H1 (cell line): ENCODE measurements at regions not wholly inside any gene's neighbourhood (a gene's known extent, or its start where the extent isn't known, plus 50 kb on each side); places are given as distances from the start of the nearest gene placed in this dataset.

Experiments
- CTCF ChIA-PET: fragments of 300-600 bp; sonication (Branson Sonifier 250); formaldehyde crosslinking; loops from one replicate; lab custom pipeline; 2021; ENCODE audit not compliant: partially characterized antibody; lab: Charles Lee
- POLR2A ChIA-PET: fragments of 300-600 bp; sonication (Branson Sonifier 250); formaldehyde crosslinking; loops from one replicate; lab custom pipeline; 2021; ENCODE audit warnings: inconsistent platforms; ENCODE audit not compliant: partially characterized antibody; lab: Charles Lee
- DNase-seq, 2 experiments: peaks; one replicate each; pipeline versions ENCODE4 v3.0.0 to v3.0.0-alpha.2; 2010 to 2022; ENCODE audit warnings: low spot score in 2 of 2, low read depth in 1 of 2, mixed read lengths in 1 of 2
- FAIRE-seq: peaks from 2 replicates; lab custom pipeline; 2011; peaks lifted over from hg19 to GRCh38; lab: Jason Lieb, UNC
- H2AFZ ChIP-seq: 2 replicates; pipeline ENCODE4 v1.8.1; 2012; ENCODE audit warnings: low read length, inconsistent platforms
- H2AK5ac ChIP-seq: 2 replicates; pipeline ENCODE4 v1.6.1; 2013; ENCODE audit warnings: low read depth, low read length
- H2BK120ac ChIP-seq: replicated peaks from 2 replicates; pipeline ENCODE3; 2013; ENCODE audit warnings: low read depth, low read length, inconsistent platforms
- H2BK12ac ChIP-seq: 2 replicates; pipeline ENCODE4 v1.6.1; 2013; ENCODE audit warnings: low read depth, low read length
- H2BK15ac ChIP-seq: 2 replicates; pipeline ENCODE4 v1.6.1; 2013; ENCODE audit warnings: low read length
- H2BK20ac ChIP-seq: 2 replicates; pipeline ENCODE4 v1.6.1; 2013; ENCODE audit warnings: low read length
- H2BK5ac ChIP-seq: 2 replicates; pipeline ENCODE4 v1.6.1; 2013; ENCODE audit warnings: low read depth, low read length
- H3K14ac ChIP-seq: 2 replicates; pipeline ENCODE4 v1.6.1; 2013; ENCODE audit warnings: inconsistent platforms; ENCODE audit not compliant: insufficient read length
- H3K18ac ChIP-seq: 2 replicates; pipeline ENCODE4 v1.6.1; 2013; ENCODE audit warnings: low read length; ENCODE audit errors: extremely low read depth
- H3K23ac ChIP-seq: 2 replicates; pipeline ENCODE4 v1.6.1; 2013; ENCODE audit warnings: inconsistent platforms; ENCODE audit not compliant: insufficient read length
- H3K23me2 ChIP-seq: 2 replicates; pipeline ENCODE4 v1.6.1; 2013; ENCODE audit warnings: low read depth, low read length
- H3K27ac ChIP-seq: 2 replicates; pipeline ENCODE4 v1.6.1; 2011; ENCODE audit warnings: low read depth, low read length, inconsistent platforms
- H3K27me3 ChIP-seq, 4 experiments: replicated peaks in 1 of 4; 1 replicate in 1 of 4; 2 replicates in 3 of 4; pipeline versions ENCODE4 v1.6.1 to v1.8.1; 2011 to 2013; ENCODE audit warnings: low read length in 3 of 4, mild to moderate bottlenecking in 3 of 4, inconsistent platforms in 2 of 4, mixed read lengths in 2 of 4, moderate library complexity in 1 of 4; ENCODE audit not compliant: control insufficient read depth in 3 of 4, insufficient read depth in 3 of 4; ENCODE audit errors: extremely low read depth in 1 of 4
- H3K36me3 ChIP-seq, 4 experiments: 2 replicates each; pipeline versions ENCODE4 v1.6.1 to v1.8.1; 2011 to 2013; ENCODE audit warnings: mild to moderate bottlenecking in 4 of 4, low read length in 3 of 4, moderate library complexity in 2 of 4, control low read depth in 1 of 4, inconsistent platforms in 1 of 4; ENCODE audit not compliant: insufficient read depth in 4 of 4, control insufficient read depth in 2 of 4
- H3K4ac ChIP-seq: replicated peaks from 2 replicates; pipeline ENCODE3; 2013; ENCODE audit warnings: low read length, low read depth, mixed read lengths, inconsistent platforms; ENCODE audit not compliant: insufficient read length
- H3K4me1 ChIP-seq, 4 experiments: replicated peaks in 1 of 4; 1 replicate in 1 of 4; 2 replicates in 3 of 4; pipeline versions ENCODE4 v1.6.1 to v1.8.1; 2011 to 2013; ENCODE audit warnings: low read length in 3 of 4, inconsistent platforms in 2 of 4, mixed read lengths in 1 of 4; ENCODE audit not compliant: insufficient read depth in 4 of 4, control insufficient read depth in 3 of 4
- H3K4me2 ChIP-seq, 2 experiments: 2 replicates each; pipeline versions ENCODE4 v1.6.1 to v1.8.1; 2011 to 2013; ENCODE audit warnings: low read depth in 2 of 2, low read length in 2 of 2, control low read depth in 1 of 2, inconsistent platforms in 1 of 2, mild to moderate bottlenecking in 1 of 2; ENCODE audit not compliant: insufficient read depth in 1 of 2
- H3K4me3 ChIP-seq, 4 experiments: fragments of 200-600, 300-600 bp in 1 of 4; sonication (generic), shearing (Covaris generic), sonication (Bioruptor Twin) in 1 of 4; 2 replicates each; pipeline versions ENCODE4 v1.5.1 to v1.8.1; 2011 to 2016; ENCODE audit warnings: low read length in 4 of 4, low read depth in 3 of 4, control low read depth in 2 of 4, inconsistent platforms in 2 of 4, mild to moderate bottlenecking in 2 of 4, mixed read lengths in 1 of 4, moderate library complexity in 1 of 4; ENCODE audit not compliant: insufficient read depth in 2 of 4; ENCODE audit errors: extremely low read depth in 1 of 4
- H3K56ac ChIP-seq: replicated peaks from 2 replicates; pipeline ENCODE3; 2013; ENCODE audit warnings: low read depth, mild to moderate bottlenecking, mixed read lengths, low read length, inconsistent platforms; ENCODE audit not compliant: insufficient read length
- H3K79me1 ChIP-seq: 2 replicates; pipeline ENCODE4 v1.6.1; 2013; ENCODE audit warnings: low read depth, low read length, control low read depth
- H3K79me2 ChIP-seq, 2 experiments: 2 replicates each; pipeline versions ENCODE4 v1.6.1 to v1.8.1; 2012 to 2013; ENCODE audit warnings: low read length in 2 of 2, mild to moderate bottlenecking in 2 of 2, inconsistent platforms in 1 of 2; ENCODE audit not compliant: insufficient read depth in 2 of 2, control insufficient read depth in 1 of 2
- H3K9ac ChIP-seq, 4 experiments: replicated peaks in 1 of 4; 1 replicate in 1 of 4; 2 replicates in 3 of 4; pipeline versions ENCODE4 v1.6.1 to v1.8.1; 2011 to 2013; ENCODE audit warnings: low read depth in 3 of 4, low read length in 3 of 4, control low read depth in 2 of 4, mild to moderate bottlenecking in 2 of 4, moderate library complexity in 2 of 4, inconsistent platforms in 1 of 4; ENCODE audit errors: extremely low read depth in 1 of 4
- H3K9me3 ChIP-seq, 2 experiments: 2 replicates each; pipeline versions ENCODE4 v1.6.1 to v1.8.1; 2012 to 2013; ENCODE audit warnings: mild to moderate bottlenecking in 2 of 2, moderate library complexity in 2 of 2, control low read depth in 1 of 2, inconsistent platforms in 1 of 2, low read depth in 1 of 2, low read length in 1 of 2, mixed read lengths in 1 of 2; ENCODE audit not compliant: insufficient read depth in 2 of 2
- H4K20me1 ChIP-seq, 2 experiments: replicated peaks in 1 of 2; 2 replicates each; pipeline versions ENCODE3 to v1.8.1; 2011 to 2013; ENCODE audit warnings: inconsistent platforms in 2 of 2, low read length in 2 of 2, mild to moderate bottlenecking in 1 of 2; ENCODE audit not compliant: insufficient read depth in 2 of 2, control insufficient read depth in 1 of 2
- H4K5ac ChIP-seq: 2 replicates; pipeline ENCODE4 v1.6.1; 2013; ENCODE audit warnings: low read length, low read depth, mixed read lengths, inconsistent platforms; ENCODE audit not compliant: insufficient read length
- H4K8ac ChIP-seq: 2 replicates; pipeline ENCODE4 v1.8.0; 2013; ENCODE audit warnings: mild to moderate bottlenecking, moderate library complexity, low read length, inconsistent platforms; ENCODE audit not compliant: insufficient read depth; ENCODE audit errors: extremely low read depth
- H4K91ac ChIP-seq: replicated peaks from 2 replicates; pipeline ENCODE3; 2013; ENCODE audit warnings: low read length, mixed read lengths, inconsistent platforms; ENCODE audit not compliant: insufficient read length
- ATF2 ChIP-seq: IDR thresholded peaks from 2 replicates; pipeline ENCODE4 v1.6.1; 2012; ENCODE audit warnings: low read length, inconsistent platforms
- CTBP2 ChIP-seq: IDR thresholded peaks from 2 replicates; pipeline ENCODE4 v1.7.0; 2011; ENCODE audit warnings: borderline replicate concordance, mild to moderate bottlenecking, moderate library complexity, mixed read lengths, low read length; ENCODE audit not compliant: insufficient read depth, insufficient read length
- EZH2 ChIP-seq: fragments of 200-600 bp; sonication (generic); IDR thresholded peaks from 2 replicates; pipeline ENCODE4 v1.7.1; 2012; ENCODE audit warnings: low read depth, mild to moderate bottlenecking, moderate library complexity, low read length, inconsistent platforms; ENCODE audit not compliant: severe bottlenecking
- HDAC6 ChIP-seq: IDR thresholded peaks from one replicate; pipeline ENCODE4 v1.7.1; 2012; ENCODE audit warnings: low read depth, mild to moderate bottlenecking, inconsistent platforms, low read length, moderate library complexity
- JUND ChIP-seq: IDR thresholded peaks from 2 replicates; pipeline ENCODE4 v1.6.1; 2011; ENCODE audit warnings: mild to moderate bottlenecking, improper control_type of control experiment, low read length
- SAP30 ChIP-seq: fragments of 300-600 bp; sonication (generic); IDR thresholded peaks from 2 replicates; pipeline ENCODE4 v1.7.1; 2012; ENCODE audit warnings: low read length, moderate library complexity, mild to moderate bottlenecking, inconsistent platforms; ENCODE audit not compliant: insufficient read depth, insufficient replicate concordance
- SRF ChIP-seq: IDR thresholded peaks from 2 replicates; pipeline ENCODE4 v1.6.1; 2011; ENCODE audit warnings: mild to moderate bottlenecking, low read depth, low read length, moderate library complexity
- TAF7 ChIP-seq: optimal IDR thresholded peaks from 2 replicates; pipeline ENCODE3; 2011; ENCODE audit warnings: low read depth, mild to moderate bottlenecking, inconsistent platforms, low read length, moderate library complexity, borderline replicate concordance
- whole genome bisulfite sequencing, 2 experiments: shearing (Covaris generic) in 1 of 2; methylation state at CpG; one replicate each; pipeline versions ENCODE4 v1.1.6 to v1.1.7; 2013 to 2015; ENCODE audit warnings: low lambda C conversion rate in 2 of 2, mixed read lengths in 2 of 2, inconsistent platforms in 1 of 2, low coverage in 1 of 2, missing lambda C conversion rate in 1 of 2; ENCODE audit not compliant: insufficient replicate concordance in 2 of 2, insufficient coverage in 1 of 2, insufficient read length in 1 of 2; ENCODE audit errors: extremely low coverage in 1 of 2, missing lambda C conversion rate in 1 of 2; 5-methylcytosine and 5-hydroxymethylcytosine counted together

- Histone ChIP-seq H2AK5ac (no peak overlapping the region), H3K18ac (no peak overlapping the region), H3K9me3 (no peaks in the 10 kb centered on the region), H2BK12ac (no peak overlapping the region), H2AFZ (no peak overlapping the region), H3K9ac (no peak overlapping the region), H4K8ac (no peak overlapping the region), H3K27me3 (no peaks in the 10 kb centered on the region), H2BK15ac (no peak overlapping the region), H4K20me1 (no peaks in the 10 kb centered on the region), H3K36me3 (no peaks in the 10 kb centered on the region), H3K4me1 (no peaks in the 10 kb centered on the region), H3K4me2 (no peak overlapping the region), H2BK20ac (no peak overlapping the region), H4K91ac (no peak overlapping the region), H3K4ac (no peak overlapping the region), H3K79me2 (no peaks in the 10 kb centered on the region), H2BK5ac (no peak overlapping the region), H3K23me2 (no peaks in the 10 kb centered on the region), H3K56ac (no peak overlapping the region), H3K4me3 (no peak overlapping the region), H4K5ac (no peak overlapping the region), H3K79me1 (no peaks in the 10 kb centered on the region), H2BK120ac (no peak overlapping the region), H3K27ac (no peak overlapping the region), H3K23ac (no peak overlapping the region), H3K14ac (no peak overlapping the region)
- ChIA-PET POLR2A (no interaction called here), CTCF (no interaction called here)
- FAIRE-seq = no peak
- 85% methylated on average over 1 of the region's 3 CpGs; no CpG with 5 or more reads in 1 of the 2 experiments for WGBS, 2 experiments
- TF ChIP-seq EZH2 (no peak), JUND (no peak), TAF7 (no peak), HDAC6 (no peak), ATF2 (no peak), SAP30 (no peak), SRF (no peak), CTBP2 (no peak)
- no peak for DNase-seq
Measured at GRCh38 chr5:105670596-105670995, 2000.1 kb downstream of the EFNA5 start.
